ENCODE measurements at regions not wholly inside any gene's neighbourhood (a gene's known extent, or its start where the extent isn't known, plus 50 kb on each side); places are given as distances from the start of the nearest gene placed in this dataset.

GRCh38 chr10:11677480-11677879 lies 64.7 kb upstream of the ECHDC3 start:
- Histone ChIP-seq H3K36me3 (replicated peaks; ENCODE audit: insufficient read depth, low read depth) (no peaks in the 10 kb centered on the region), H3K27me3 (no peaks in the 10 kb centered on the region), H3K9me3 (ENCODE audit: low read depth) (no peaks in the 10 kb centered on the region), H3K27ac (no peak overlapping the region), H2AFZ (no peak overlapping the region), H3K9me2 (replicated peaks; ENCODE audit: insufficient read depth) (no peaks in the 10 kb centered on the region), H3K79me2 (no peaks in the 10 kb centered on the region), H3K4me3 (no peak overlapping the region), H3K4me2 (no peak overlapping the region), H3K4me1 (ENCODE audit: insufficient read depth) (no peaks in the 10 kb centered on the region), H4K20me1 (ENCODE audit: insufficient read depth, poor library complexity, severe bottlenecking) (no peaks in the 10 kb centered on the region)
- 95% methylated on average over 12 of the region's 12 CpGs for WGBS (ENCODE audit: low lambda C conversion rate, missing lambda C conversion rate)
- TF ChIP-seq EZH2 (IDR thresholded peaks at IDR 0.05; ENCODE audit: borderline replicate concordance) (no peak), EZH2phosphoT487 (IDR thresholded peaks at IDR 0.05; ENCODE audit: low read depth, severe bottlenecking, unreplicated experiment) (no peak)
- TF ChIP-seq, protein P1, sequence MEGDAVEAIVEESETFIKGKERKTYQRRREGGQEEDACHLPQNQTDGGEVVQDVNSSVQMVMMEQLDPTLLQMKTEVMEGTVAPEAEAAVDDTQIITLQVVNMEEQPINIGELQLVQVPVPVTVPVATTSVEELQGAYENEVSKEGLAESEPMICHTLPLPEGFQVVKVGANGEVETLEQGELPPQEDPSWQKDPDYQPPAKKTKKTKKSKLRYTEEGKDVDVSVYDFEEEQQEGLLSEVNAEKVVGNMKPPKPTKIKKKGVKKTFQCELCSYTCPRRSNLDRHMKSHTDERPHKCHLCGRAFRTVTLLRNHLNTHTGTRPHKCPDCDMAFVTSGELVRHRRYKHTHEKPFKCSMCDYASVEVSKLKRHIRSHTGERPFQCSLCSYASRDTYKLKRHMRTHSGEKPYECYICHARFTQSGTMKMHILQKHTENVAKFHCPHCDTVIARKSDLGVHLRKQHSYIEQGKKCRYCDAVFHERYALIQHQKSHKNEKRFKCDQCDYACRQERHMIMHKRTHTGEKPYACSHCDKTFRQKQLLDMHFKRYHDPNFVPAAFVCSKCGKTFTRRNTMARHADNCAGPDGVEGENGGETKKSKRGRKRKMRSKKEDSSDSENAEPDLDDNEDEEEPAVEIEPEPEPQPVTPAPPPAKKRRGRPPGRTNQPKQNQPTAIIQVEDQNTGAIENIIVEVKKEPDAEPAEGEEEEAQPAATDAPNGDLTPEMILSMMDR (IDR thresholded peaks at IDR 0.05; ENCODE audit: poor library complexity) = no peak
- DNase-seq (ENCODE audit: low spot score) = no peak

- no peaks in the 10 kb centered on the region for H3K36me3 ChIP-seq (replicated peaks; ENCODE audit: insufficient read depth, low read depth)
- no peak overlapping the region for H2AFZ ChIP-seq
- 79% methylated on average over 12 of the region's 12 CpGs for WGBS (ENCODE audit: low lambda C conversion rate, missing lambda C conversion rate)
- H3K27me3 ChIP-seq = no peaks in the 10 kb centered on the region
- no peak overlapping the region for H3K27ac ChIP-seq
- TF ChIP-seq EZH2 (IDR thresholded peaks at IDR 0.05; ENCODE audit: borderline replicate concordance) (no peak), EZH2phosphoT487 (IDR thresholded peaks at IDR 0.05; ENCODE audit: low read depth, severe bottlenecking, unreplicated experiment) (no peak)
- TF ChIP-seq, protein P1 (IDR thresholded peaks at IDR 0.05; ENCODE audit: poor library complexity) = no peak
- DNase-seq (ENCODE audit: low spot score) = no peak
- H3K9me2 ChIP-seq (replicated peaks; ENCODE audit: insufficient read depth) = no peaks in the 10 kb centered on the region
- H3K4me3 ChIP-seq = no peak overlapping the region
- no peak overlapping the region for H3K4me2 ChIP-seq
- H3K9me3 ChIP-seq (ENCODE audit: low read depth) = no peaks in the 10 kb centered on the region
- no peaks in the 10 kb centered on the region for H4K20me1 ChIP-seq (ENCODE audit: insufficient read depth, poor library complexity, severe bottlenecking)
- no peaks in the 10 kb centered on the region for H3K79me2 ChIP-seq
- no peaks in the 10 kb centered on the region for H3K4me1 ChIP-seq (ENCODE audit: insufficient read depth)
Measured at GRCh38 chr10:11673346-11674280, 62.2 kb upstream of the USP6NL start.

GRCh38 chr10:11672836-11673235 lies 61.4 kb upstream of the USP6NL start:
- Histone ChIP-seq H3K4me1 (ENCODE audit: insufficient read depth) (no peaks in the 10 kb centered on the region), H3K9me2 (replicated peaks; ENCODE audit: insufficient read depth) (no peaks in the 10 kb centered on the region), H2AFZ (no peak overlapping the region), H3K9me3 (ENCODE audit: low read depth) (no peaks in the 10 kb centered on the region), H3K4me2 (no peak overlapping the region), H3K79me2 (no peaks in the 10 kb centered on the region), H3K36me3 (replicated peaks; ENCODE audit: insufficient read depth, low read depth) (no peaks in the 10 kb centered on the region), H3K27me3 (no peaks in the 10 kb centered on the region), H3K27ac (no peak overlapping the region), H4K20me1 (ENCODE audit: insufficient read depth, poor library complexity, severe bottlenecking) (no peaks in the 10 kb centered on the region), H3K4me3 (no peak overlapping the region)
- no peak for DNase-seq (ENCODE audit: low spot score)
- TF ChIP-seq EZH2 (IDR thresholded peaks at IDR 0.05; ENCODE audit: borderline replicate concordance) (no peak), EZH2phosphoT487 (IDR thresholded peaks at IDR 0.05; ENCODE audit: low read depth, severe bottlenecking, unreplicated experiment) (no peak)
- TF ChIP-seq, protein P1 (IDR thresholded peaks at IDR 0.05; ENCODE audit: poor library complexity) = no peak
- WGBS (ENCODE audit: low lambda C conversion rate, missing lambda C conversion rate) = 98% methylated on average over 9 of the region's 9 CpGs
